ENCODE measurements at regions not wholly inside any gene's neighbourhood (a gene's known extent, or its start where the extent isn't known, plus 50 kb on each side); places are given as distances from the start of the nearest gene placed in this dataset.
"Not testable (repeated sequence)": the region's sequence is repeated elsewhere in the genome, so short reads cannot be mapped to it uniquely, and the experiment has no call there.

DNA sequence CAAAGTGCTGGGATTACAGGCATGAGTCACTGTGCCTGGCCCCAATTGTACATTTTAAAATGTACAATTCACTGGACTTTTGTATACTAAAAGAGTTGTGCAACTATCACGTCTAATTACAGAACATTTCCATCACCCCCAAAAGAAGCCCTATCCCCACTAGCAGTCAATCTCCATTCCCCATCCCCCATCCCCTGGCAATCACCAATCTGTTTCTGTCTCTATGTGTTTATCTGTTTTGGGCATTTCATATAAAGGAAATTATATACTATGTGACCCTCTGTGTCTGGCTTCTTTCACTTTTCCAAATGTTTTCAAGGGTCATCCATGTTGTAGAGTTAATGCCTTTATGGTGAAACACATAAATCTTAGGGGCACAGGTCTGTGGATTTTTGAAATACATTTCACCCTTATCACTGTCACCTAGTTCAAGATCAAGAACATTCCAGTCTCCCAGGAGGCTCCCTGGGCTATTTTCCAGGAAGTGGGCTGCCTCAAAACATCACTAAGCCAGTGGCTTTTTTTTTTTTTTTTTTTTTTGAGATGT lies 129.2 kb downstream of the CRLF3 start:
- TF ChIP-seq, protein P1, sequence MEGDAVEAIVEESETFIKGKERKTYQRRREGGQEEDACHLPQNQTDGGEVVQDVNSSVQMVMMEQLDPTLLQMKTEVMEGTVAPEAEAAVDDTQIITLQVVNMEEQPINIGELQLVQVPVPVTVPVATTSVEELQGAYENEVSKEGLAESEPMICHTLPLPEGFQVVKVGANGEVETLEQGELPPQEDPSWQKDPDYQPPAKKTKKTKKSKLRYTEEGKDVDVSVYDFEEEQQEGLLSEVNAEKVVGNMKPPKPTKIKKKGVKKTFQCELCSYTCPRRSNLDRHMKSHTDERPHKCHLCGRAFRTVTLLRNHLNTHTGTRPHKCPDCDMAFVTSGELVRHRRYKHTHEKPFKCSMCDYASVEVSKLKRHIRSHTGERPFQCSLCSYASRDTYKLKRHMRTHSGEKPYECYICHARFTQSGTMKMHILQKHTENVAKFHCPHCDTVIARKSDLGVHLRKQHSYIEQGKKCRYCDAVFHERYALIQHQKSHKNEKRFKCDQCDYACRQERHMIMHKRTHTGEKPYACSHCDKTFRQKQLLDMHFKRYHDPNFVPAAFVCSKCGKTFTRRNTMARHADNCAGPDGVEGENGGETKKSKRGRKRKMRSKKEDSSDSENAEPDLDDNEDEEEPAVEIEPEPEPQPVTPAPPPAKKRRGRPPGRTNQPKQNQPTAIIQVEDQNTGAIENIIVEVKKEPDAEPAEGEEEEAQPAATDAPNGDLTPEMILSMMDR (conservative IDR thresholded peaks at IDR 0.05; ENCODE audit: low read length): not testable (repeated sequence)
- TF ChIP-seq EZH2phosphoT487 (IDR thresholded peaks at IDR 0.05; ENCODE audit: borderline replicate concordance, low read depth, low read length): not testable (repeated sequence)
